Astrocyte (in vitro differentiated cells and primary cell): ENCODE measurements at regions not wholly inside any gene's neighbourhood (a gene's known extent, or its start where the extent isn't known, plus 50 kb on each side); places are given as distances from the start of the nearest gene placed in this dataset.
"Not testable (repeated sequence)": the region's sequence is repeated elsewhere in the genome, so short reads cannot be mapped to it uniquely, and the experiment has no call there.

ENCODE experiments used
- DNase-seq: peaks from one replicate; pipeline ENCODE4 v3.0.0-alpha.2; 2010; ENCODE audit warnings: low read depth
- FAIRE-seq: peaks from 2 replicates; lab custom pipeline; 2011; peaks lifted over from hg19 to GRCh38; lab: Jason Lieb, UNC
- H2AFZ ChIP-seq: 2 replicates; pipeline ENCODE4 v1.6.0; 2012; ENCODE audit warnings: low read depth, low read length, inconsistent platforms
- H3K27ac ChIP-seq: 2 replicates; pipeline ENCODE4 v1.5.1; 2011; ENCODE audit warnings: low read depth, low read length, inconsistent platforms
- H3K27me3 ChIP-seq: 2 replicates; pipeline ENCODE4 v1.6.0; 2011; ENCODE audit warnings: low read length, inconsistent platforms; ENCODE audit not compliant: insufficient read depth
- H3K36me3 ChIP-seq: 2 replicates; pipeline ENCODE4 v1.5.1; 2011; ENCODE audit warnings: low read length, inconsistent platforms; ENCODE audit not compliant: insufficient read depth
- H3K4me1 ChIP-seq: 2 replicates; pipeline ENCODE4 v1.5.1; 2011; ENCODE audit warnings: low read length, inconsistent platforms; ENCODE audit not compliant: insufficient read depth
- H3K4me2 ChIP-seq: 2 replicates; pipeline ENCODE4 v1.6.0; 2012; ENCODE audit warnings: low read length, inconsistent platforms
- H3K4me3 ChIP-seq: 2 replicates; pipeline ENCODE4 v1.5.1; 2011; ENCODE audit warnings: low read depth, mild to moderate bottlenecking, low read length, inconsistent platforms; ENCODE audit not compliant: insufficient read depth
- H3K79me2 ChIP-seq: 2 replicates; pipeline ENCODE4 v1.6.0; 2012; ENCODE audit warnings: mild to moderate bottlenecking, low read length, inconsistent platforms; ENCODE audit not compliant: insufficient read depth
- H3K9ac ChIP-seq: 2 replicates; pipeline ENCODE4 v1.6.0; 2012; ENCODE audit warnings: mild to moderate bottlenecking, low read length, inconsistent platforms
- H3K9me3 ChIP-seq: 2 replicates; pipeline ENCODE4 v1.5.1; 2012; ENCODE audit warnings: low read depth, mild to moderate bottlenecking, low read length, inconsistent platforms; ENCODE audit not compliant: insufficient read depth
- H4K20me1 ChIP-seq: 2 replicates; pipeline ENCODE4 v1.6.0; 2012; ENCODE audit warnings: low read length, inconsistent platforms; ENCODE audit not compliant: insufficient read depth
- H3K27ac Mint-ChIP-seq: one replicate; pipeline ENCODE4 v1.8.0; 2021; ENCODE audit warnings: mild to moderate bottlenecking, mixed read lengths; ENCODE audit not compliant: unreplicated experiment
- H3K27me3 Mint-ChIP-seq: one replicate; pipeline ENCODE4 v1.8.0; 2021; ENCODE audit warnings: low read depth, mixed read lengths; ENCODE audit not compliant: unreplicated experiment
- H3K36me3 Mint-ChIP-seq: one replicate; pipeline ENCODE4 v1.8.0; 2021; ENCODE audit warnings: low read depth, mixed read lengths; ENCODE audit not compliant: unreplicated experiment
- H3K4me1 Mint-ChIP-seq: one replicate; pipeline ENCODE4 v1.8.0; 2021; ENCODE audit warnings: low read depth, mixed read lengths; ENCODE audit not compliant: unreplicated experiment
- H3K4me3 Mint-ChIP-seq: one replicate; pipeline ENCODE4 v1.8.0; 2021; ENCODE audit warnings: mild to moderate bottlenecking, moderate library complexity, mixed read lengths; ENCODE audit not compliant: unreplicated experiment
- H3K9me3 Mint-ChIP-seq: one replicate; pipeline ENCODE4 v1.8.0; 2021; ENCODE audit warnings: mild to moderate bottlenecking, mixed read lengths; ENCODE audit not compliant: unreplicated experiment
- CTCF ChIP-seq: IDR thresholded peaks from 2 replicates; pipeline ENCODE4 v1.5.1; 2011; ENCODE audit warnings: low read depth, mild to moderate bottlenecking, inconsistent platforms, low read length, moderate library complexity; ENCODE audit not compliant: insufficient read depth
- EZH2 ChIP-seq: IDR thresholded peaks from 2 replicates; pipeline ENCODE4 v1.6.1; 2012; ENCODE audit warnings: mild to moderate bottlenecking, low read length, inconsistent platforms; ENCODE audit not compliant: insufficient read depth

- H3K27ac ChIP-seq = no peak overlapping the region
- no peak overlapping the region for H3K4me3 ChIP-seq
- Mint-ChIP-seq H3K27ac (no peak overlapping the region), H3K27me3 (peaks cover 8% of the 10 kb centered on the region), H3K4me1 (no peaks in the 10 kb centered on the region), H3K9me3 (peaks cover 4% of the 10 kb centered on the region), H3K4me3 (no peak overlapping the region), H3K36me3 (no peaks in the 10 kb centered on the region)
- DNase-seq = no peak
- H3K9me3 ChIP-seq = no peaks in the 10 kb centered on the region
- no peaks in the 10 kb centered on the region for H4K20me1 ChIP-seq
- no peak for FAIRE-seq
- H3K79me2 ChIP-seq = no peaks in the 10 kb centered on the region
- no peaks in the 10 kb centered on the region for H3K36me3 ChIP-seq
- H2AFZ ChIP-seq = no peak overlapping the region
- no peak overlapping the region for H3K4me2 ChIP-seq
- no peaks in the 10 kb centered on the region for H3K27me3 ChIP-seq
- no peak overlapping the region for H3K9ac ChIP-seq
- TF ChIP-seq EZH2 = no peak
- TF ChIP-seq CTCF = no peak
- no peaks in the 10 kb centered on the region for H3K4me1 ChIP-seq
Observed at GRCh38 chr9:90198956-90199355, 443.7 kb downstream of the DIRAS2 start.

GRCh38 chr9:90201766-90202165 lies 440.9 kb downstream of the DIRAS2 start:
- DNase-seq (no peak), FAIRE-seq (no peak)
- Histone ChIP-seq H3K79me2 (no peaks in the 10 kb centered on the region), H3K4me2 (no peak overlapping the region), H3K36me3 (no peaks in the 10 kb centered on the region), H2AFZ (no peak overlapping the region), H3K4me3 (no peak overlapping the region), H3K27me3 (no peaks in the 10 kb centered on the region), H3K4me1 (no peaks in the 10 kb centered on the region), H3K9ac (no peak overlapping the region), H4K20me1 (no peaks in the 10 kb centered on the region), H3K27ac (no peak overlapping the region), H3K9me3 (no peaks in the 10 kb centered on the region)
- no peaks in the 10 kb centered on the region for H3K27me3 Mint-ChIP-seq
- no peak overlapping the region for H3K4me3 Mint-ChIP-seq
- H3K36me3 Mint-ChIP-seq = no peaks in the 10 kb centered on the region
- no peak for TF ChIP-seq CTCF
- no peak for TF ChIP-seq EZH2
- H3K9me3 Mint-ChIP-seq = peaks cover 4% of the 10 kb centered on the region
- no peaks in the 10 kb centered on the region for H3K4me1 Mint-ChIP-seq
- no peak overlapping the region for H3K27ac Mint-ChIP-seq

DNA sequence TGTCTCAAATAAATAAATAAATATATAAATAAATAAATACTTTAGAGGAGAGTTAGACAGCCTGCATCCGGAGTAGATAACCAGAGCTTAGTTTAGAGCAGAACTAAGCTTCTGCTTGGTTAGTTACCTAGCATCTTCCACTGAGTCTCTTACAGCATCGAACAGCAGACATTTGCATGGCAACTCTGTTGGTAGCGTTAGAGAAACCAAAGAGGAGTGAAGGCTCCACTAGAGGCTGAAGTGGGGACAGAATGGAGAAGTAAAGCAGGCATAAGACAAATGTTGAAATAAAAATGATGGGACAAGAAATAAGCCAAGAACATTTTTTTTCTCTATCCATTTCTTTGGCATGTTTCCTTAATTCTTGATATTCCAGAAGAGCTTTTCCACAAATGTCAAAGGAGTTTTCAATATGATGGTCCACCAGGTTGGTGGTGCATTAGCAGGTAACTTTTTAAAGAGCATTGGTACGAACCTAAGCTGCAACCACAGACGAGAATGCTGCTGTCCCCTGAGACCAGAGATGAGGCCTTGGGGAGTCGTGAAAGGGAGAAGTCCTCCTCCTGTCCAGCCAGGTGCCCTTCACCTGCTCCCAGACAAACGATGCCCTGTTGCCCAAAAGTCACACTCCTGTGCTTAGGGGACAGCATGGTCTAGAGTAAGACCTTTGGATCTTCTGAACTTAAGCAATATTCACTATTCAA lies 438.3 kb downstream of the DIRAS2 start:
- Histone ChIP-seq H3K9ac (no peak overlapping the region), H3K4me2 (no peak overlapping the region), H4K20me1 (no peaks in the 10 kb centered on the region), H3K79me2 (no peaks in the 10 kb centered on the region), H3K36me3 (no peaks in the 10 kb centered on the region), H3K27me3 (no peaks in the 10 kb centered on the region), H3K27ac (no peak overlapping the region), H3K4me3 (no peak overlapping the region), H2AFZ (no peak overlapping the region), H3K4me1 (no peaks in the 10 kb centered on the region), H3K9me3 (no peaks in the 10 kb centered on the region)
- no peak for FAIRE-seq
- Mint-ChIP-seq H3K4me1 (no peaks in the 10 kb centered on the region), H3K36me3 (no peaks in the 10 kb centered on the region), H3K27ac (no peak overlapping the region), H3K9me3 (no peaks in the 10 kb centered on the region), H3K4me3 (no peak overlapping the region), H3K27me3 (no peaks in the 10 kb centered on the region)
- TF ChIP-seq EZH2 (no peak), CTCF (no peak)
- DNase-seq = no peak

DNA sequence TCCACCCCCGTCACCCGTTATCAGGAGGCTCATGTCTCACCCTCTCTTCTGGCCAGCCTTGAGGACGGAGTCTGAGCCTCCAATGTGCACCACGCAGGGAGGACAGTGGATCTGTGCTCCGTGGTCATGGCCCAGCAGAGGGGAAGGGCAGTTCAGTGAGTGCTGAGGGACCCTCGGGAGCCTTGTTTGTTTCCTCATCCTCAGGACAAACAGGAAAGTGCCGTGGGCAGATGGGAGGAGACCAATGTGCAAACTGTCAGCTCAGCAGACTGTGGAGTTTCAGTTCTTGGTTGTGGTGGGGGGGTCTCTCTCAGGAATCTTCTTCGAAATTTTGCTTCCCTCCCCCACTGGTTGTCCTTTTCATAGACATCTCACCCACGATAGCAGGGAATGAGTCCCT lies 429.6 kb downstream of the DIRAS2 start:
- H3K9me3 Mint-ChIP-seq, H3K36me3 Mint-ChIP-seq, H2AFZ ChIP-seq: not testable (repeated sequence)

More for the DNA sequence above, 429.6 kb downstream of the DIRAS2 start:
- not testable (repeated sequence) for FAIRE-seq, DNase-seq, H3K27ac ChIP-seq, H4K20me1 ChIP-seq, H3K4me1 ChIP-seq, H3K27ac Mint-ChIP-seq, H3K27me3 ChIP-seq, H3K4me2 ChIP-seq, H3K79me2 ChIP-seq, H3K9me3 ChIP-seq, H3K36me3 ChIP-seq, H3K4me1 Mint-ChIP-seq, H3K9ac ChIP-seq, H3K4me3 Mint-ChIP-seq, H3K27me3 Mint-ChIP-seq, H3K4me3 ChIP-seq
